HG03342 (cell line): ENCODE measurements at regions not wholly inside any gene's neighbourhood (a gene's known extent, or its start where the extent isn't known, plus 50 kb on each side); places are given as distances from the start of the nearest gene placed in this dataset.
"Not testable (repeated sequence)": the region's sequence is repeated elsewhere in the genome, so short reads cannot be mapped to it uniquely, and the experiment has no call there.

Source experiments
- ATAC-seq: cut with Tn5 transposase; IDR thresholded peaks from one replicate; pipeline ENCODE4 v1.9.1; 2021; ENCODE audit warnings: mild to moderate bottlenecking, moderate library complexity; ENCODE audit not compliant: unreplicated experiment

DNA sequence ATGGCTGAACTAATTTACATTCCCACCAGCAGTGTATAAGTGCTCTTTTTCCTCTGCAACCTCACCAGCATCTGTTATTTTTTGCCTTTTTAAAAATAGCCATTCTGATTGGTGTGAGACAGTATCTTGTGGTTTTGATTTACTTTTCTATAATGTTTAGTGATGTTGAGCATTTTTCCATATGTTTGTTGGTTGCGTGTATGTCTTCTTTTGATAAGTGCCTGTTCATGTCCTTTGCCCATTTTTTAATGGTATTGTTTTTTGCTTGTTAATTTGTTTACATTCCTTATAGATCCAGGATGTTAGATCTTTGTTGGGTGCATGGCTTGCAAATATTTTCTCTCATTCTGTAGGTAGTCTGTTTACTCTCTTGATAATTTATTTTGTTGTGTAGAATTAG lies 169.9 kb downstream of the PRL start:
- no peak for ATAC-seq

GRCh38 chr6:22129751-22130150 lies 167.1 kb downstream of the PRL start:
- no peak for ATAC-seq

DNA sequence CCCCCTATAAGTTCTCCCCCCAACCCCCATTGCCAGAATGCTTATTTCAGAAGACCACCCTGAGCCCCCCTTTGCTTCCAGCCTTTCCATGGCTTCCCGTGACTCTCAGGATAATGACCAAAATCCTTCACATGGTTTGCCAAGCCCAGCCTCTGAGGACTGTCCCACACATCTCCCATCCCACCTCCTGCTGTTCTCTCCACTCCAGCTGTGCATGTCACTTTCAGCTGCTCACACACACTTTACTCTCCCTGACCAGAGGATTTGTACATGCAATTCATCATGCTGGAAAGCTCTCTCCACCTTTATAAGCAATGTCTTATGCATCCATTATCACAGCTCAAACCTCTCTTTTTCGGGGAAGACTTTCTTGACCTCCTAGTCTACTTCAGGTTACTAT lies 164.2 kb downstream of the PRL start:
- ATAC-seq = no peak

DNA sequence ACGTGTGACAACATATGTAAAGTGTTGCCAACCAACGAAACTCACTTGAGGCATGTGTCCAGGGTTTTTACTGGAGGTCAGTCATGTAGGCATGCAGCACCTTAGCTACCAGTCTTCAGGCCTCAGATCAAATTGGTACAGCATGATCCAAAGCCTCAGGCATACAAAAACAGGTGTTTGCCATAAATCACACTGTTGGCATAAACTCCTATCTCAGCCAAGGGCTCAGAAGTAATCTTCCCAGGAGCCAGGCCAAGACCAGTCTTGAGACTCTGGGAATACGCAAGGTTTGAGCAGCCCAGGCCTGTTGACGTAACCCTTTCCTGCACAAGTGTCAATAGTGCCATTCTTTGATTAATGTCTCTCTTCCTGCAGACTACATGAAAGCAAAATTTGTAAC lies 163.5 kb downstream of the PRL start:
- ATAC-seq = no peak

GRCh38 chr6:22134308-22134707 lies 162.5 kb downstream of the PRL start:
- no peak for ATAC-seq

DNA sequence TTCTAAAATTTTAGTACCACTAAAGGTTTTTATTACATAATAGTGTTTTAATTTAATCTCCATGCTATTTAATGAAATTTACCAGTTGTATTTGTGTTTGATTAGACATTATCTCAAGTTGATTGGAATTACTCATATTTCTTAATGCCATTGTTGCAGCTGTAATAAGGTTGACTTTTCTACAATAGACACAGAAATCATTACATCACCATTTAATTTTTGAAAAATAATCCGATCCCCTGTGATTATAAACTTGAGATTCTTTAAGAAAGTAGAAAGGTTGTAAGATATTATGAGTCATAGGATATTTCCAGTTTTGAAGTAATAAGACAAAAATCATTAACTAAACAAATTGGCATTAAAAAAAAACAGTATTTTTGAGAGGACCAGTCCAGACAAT lies 161.4 kb downstream of the PRL start:
- no peak for ATAC-seq

DNA sequence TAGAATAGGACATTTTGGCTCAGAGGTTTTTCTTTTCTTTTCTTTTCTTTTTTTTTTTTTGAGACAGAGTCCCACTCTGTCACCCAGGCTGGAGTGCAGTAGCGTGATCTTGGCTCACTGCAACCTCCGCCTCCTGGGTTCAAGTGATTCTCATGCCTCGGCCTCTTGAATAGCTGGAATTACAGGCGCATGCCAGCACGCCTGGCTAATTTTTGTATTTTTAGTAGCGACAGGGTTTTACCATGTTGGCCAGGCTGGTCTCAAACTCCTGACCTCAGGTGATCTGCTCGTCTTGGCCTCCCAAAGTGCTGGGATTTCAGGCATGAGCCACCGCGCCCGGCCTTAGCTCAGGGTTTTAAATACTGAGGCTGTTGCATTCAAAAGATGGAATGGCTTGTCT lies 156.1 kb downstream of the PRL start:
- not testable (repeated sequence) for ATAC-seq

GRCh38 chr6:22141241-22141745 lies 155.5 kb downstream of the PRL start:
- ATAC-seq = no peak

DNA sequence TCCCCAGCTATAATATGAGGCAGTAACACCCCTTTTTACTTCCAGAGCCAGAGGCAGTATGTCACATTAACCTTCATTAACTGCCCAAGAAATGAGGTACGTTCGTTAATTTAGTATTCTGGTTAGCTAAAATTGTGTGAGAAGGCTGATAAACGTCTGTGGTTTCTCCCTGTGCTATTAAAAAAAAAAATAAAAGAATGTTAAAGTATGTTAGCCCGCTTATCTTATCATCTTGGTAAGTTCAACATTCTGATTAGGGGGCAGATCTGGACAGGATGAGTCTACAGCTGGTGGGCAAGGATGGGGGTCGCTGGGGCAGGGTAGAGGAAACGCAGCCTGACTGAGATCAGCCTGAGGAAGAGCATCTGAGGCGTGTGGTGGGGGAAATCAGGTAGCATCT lies 154.0 kb downstream of the PRL start:
- no peak for ATAC-seq

DNA sequence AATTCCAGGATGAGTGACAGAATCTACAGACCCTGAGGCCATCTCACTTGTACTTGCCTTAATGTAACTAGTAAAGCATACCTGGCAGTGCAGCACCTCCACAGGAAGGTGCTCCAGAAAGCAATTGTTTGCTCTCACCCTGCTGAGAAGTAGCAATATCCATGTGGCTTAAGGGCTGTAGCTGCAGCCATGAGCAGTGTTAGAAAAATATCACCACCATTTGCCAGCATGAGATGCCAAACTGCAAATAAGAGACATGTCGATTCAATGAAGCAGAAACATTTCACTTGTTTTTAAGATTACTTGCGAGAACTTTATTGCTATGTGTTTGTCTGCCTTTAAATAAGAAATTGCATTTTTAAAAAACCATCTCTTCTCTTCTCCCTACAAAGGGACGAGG lies 151.5 kb downstream of the PRL start:
- no peak for ATAC-seq

GRCh38 chr6:22145823-22146677 lies 150.8 kb downstream of the PRL start:
- ATAC-seq = no peak

GRCh38 chr6:22146678-22146930 lies 150.2 kb downstream of the PRL start:
- no peak for ATAC-seq

DNA sequence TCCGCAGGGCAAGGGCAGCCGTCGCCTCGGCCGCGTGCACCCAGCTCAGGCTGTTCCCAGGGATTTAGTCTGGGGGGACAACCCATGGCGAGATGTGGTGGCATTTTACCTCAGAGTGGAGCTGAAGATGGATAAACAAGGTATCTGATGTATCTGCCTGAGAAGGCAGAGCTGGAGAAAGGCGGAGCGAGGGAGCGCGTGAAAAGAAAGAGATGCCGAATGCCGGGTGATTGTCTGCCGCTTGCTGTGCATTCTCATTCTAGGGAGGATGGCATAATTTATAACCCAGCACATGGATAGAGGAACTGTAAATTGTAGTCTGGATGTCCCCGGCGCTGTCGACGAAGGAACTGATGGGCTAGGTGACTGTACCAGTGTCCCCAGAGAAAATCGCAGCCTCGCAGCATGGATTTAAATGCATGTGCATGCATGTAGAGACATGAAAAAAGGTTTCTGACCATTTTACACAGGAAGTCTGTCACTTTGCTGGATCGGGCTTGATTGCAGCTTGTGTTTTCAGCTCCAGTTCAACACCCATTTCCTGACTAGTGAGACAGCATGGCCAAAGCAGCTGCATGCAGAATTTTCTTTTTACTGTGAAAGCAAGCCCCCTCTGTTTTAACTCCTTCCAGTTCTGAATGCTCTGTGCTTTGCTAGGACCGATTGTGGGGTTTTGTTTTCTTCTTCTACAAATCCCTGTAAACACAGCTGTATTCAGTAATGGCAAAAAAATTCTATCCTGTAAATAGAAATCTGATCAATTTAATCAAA lies 149.7 kb downstream of the PRL start:
- no peak for ATAC-seq

- ATAC-seq = no peak
Observed at GRCh38 chr6:22147921-22148776, 148.7 kb downstream of the PRL start.

GRCh38 chr6:22149096-22149495 lies 147.7 kb downstream of the PRL start:
- no peak for ATAC-seq

GRCh38 chr6:22149501-22150367 lies 147.1 kb downstream of the PRL start:
- no peak for ATAC-seq

GRCh38 chr6:22150368-22151035 lies 146.3 kb downstream of the PRL start:
- no peak for ATAC-seq

DNA sequence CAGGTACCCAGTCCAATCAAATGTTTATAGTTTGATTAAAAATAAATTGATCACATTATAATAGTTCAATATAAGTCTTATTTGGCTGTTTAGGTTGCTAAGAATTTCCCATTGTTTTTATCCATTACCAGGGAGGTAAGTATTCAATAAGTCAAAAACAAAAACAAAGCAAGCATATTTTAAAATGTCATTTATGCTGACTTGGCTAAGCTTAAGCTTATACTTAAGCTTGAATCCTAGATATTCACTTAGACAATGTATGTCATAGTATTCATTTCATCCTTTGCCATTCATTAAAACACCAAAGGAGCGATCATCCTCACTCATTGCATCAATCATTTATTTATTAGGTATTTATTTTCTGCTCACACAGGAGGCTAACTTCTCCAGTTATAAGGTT lies 144.9 kb downstream of the PRL start:
- no peak for ATAC-seq

- ATAC-seq = no peak
Observed at GRCh38 chr6:22152841-22153240, 144.0 kb downstream of the PRL start.
